GM12865 (cell line): ENCODE measurements at regions not wholly inside any gene's neighbourhood (a gene's known extent, or its start where the extent isn't known, plus 50 kb on each side); places are given as distances from the start of the nearest gene placed in this dataset.
"Not testable (repeated sequence)": the region's sequence is repeated elsewhere in the genome, so short reads cannot be mapped to it uniquely, and the experiment has no call there.

Experiments used
- DNase-seq: peaks from one replicate; pipeline ENCODE4 v3.0.0; 2010; ENCODE audit warnings: low read depth
- H3K4me3 ChIP-seq: 2 replicates; pipeline ENCODE4 v1.5.1; 2011; ENCODE audit warnings: mild to moderate bottlenecking, low read depth, low read length, control low read depth
- TF ChIP-seq, protein P1 (sequence below): IDR thresholded peaks from 2 replicates; pipeline ENCODE4 v1.5.1; 2011; ENCODE audit warnings: low read length, control low read depth, low read depth, inconsistent platforms; ENCODE audit not compliant: insufficient read depth; ENCODE audit errors: missing control alignments

DNA sequence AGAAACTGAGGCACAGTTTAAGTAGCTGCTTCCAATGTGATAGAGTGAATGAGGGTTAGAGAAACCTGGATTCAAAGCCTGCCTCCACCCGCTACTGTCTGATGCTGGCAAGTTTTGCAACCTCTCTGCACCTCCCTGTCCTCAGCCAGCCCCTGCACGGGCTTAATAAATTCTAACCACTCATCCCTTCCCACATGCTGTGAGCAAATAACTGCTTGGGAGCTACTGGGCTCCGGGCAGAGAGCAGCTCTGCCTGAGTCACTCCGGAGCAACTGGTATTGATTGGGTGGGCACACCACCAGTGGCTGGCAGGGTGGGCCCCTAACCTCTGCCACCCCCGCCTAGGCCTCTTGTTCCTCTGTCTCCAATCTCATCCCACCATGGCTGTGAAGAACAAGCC, 104.3 kb upstream of the SYT13 start:
- no peak overlapping the region for H3K4me3 ChIP-seq
- TF ChIP-seq, protein P1, sequence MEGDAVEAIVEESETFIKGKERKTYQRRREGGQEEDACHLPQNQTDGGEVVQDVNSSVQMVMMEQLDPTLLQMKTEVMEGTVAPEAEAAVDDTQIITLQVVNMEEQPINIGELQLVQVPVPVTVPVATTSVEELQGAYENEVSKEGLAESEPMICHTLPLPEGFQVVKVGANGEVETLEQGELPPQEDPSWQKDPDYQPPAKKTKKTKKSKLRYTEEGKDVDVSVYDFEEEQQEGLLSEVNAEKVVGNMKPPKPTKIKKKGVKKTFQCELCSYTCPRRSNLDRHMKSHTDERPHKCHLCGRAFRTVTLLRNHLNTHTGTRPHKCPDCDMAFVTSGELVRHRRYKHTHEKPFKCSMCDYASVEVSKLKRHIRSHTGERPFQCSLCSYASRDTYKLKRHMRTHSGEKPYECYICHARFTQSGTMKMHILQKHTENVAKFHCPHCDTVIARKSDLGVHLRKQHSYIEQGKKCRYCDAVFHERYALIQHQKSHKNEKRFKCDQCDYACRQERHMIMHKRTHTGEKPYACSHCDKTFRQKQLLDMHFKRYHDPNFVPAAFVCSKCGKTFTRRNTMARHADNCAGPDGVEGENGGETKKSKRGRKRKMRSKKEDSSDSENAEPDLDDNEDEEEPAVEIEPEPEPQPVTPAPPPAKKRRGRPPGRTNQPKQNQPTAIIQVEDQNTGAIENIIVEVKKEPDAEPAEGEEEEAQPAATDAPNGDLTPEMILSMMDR = no peak
- no peak for DNase-seq

DNA sequence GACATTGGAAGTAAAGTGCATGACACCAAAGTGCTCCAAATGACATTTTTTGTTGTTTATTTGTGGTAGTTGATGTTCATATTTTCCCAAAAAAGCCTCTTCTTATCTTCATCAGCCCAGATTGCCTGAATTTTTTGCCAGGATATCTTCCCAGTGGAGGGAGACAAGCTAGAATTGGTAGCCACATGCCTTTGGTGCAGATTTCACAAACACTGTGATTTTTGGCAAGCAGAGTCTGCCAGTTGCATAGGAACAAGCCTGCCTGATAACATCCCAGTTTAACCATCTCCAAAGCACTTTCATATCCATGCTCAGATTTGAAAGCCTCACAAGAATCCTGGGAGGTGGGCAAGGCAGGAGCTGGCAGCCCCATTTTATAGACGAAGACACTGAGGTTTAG, 102.3 kb upstream of the SYT13 start:
- TF ChIP-seq, protein P1 = no peak
- no peak for DNase-seq
- no peak overlapping the region for H3K4me3 ChIP-seq

DNA sequence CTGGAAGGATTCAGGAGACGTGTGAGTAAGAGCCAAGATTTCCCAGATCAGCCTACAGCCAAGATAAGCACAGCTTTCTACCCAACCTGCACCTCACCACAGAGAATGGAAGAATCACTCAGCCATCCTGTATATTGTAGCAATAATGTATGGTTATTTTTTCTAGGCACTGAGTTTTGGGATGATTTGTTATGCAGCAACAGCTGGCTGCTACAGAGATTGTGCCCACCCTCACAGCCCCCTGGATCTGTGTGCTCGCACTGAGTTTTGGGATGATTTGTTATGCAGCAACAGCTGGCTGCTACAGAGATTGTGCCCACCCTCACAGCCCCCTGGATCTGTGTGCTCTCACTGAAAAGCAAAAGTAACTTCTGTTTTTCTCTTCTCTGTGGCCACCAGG, 101.7 kb upstream of the SYT13 start:
- not testable (repeated sequence) for DNase-seq, H3K4me3 ChIP-seq

DNA sequence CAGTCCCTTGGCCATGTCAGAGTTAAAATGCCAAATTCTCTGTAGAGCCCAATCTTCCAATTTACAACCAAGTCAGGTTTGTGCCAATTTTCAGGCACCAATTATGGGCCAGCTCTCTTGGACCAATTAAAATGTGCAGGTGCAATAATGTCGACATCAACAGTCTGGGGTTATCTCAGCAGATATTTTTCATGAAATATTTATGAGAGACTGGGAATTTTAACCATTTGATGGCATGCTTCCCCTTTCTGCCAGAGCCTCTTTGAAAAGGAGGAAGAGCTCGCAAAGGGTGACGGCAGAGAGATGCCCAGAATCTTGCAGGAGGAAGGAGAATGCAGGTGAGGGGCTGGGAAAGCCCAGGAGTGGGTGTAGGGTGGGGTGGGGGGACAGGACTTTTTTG, 100.8 kb upstream of the SYT13 start:
- TF ChIP-seq, protein P1 = no peak
- no peak for DNase-seq
- no peak overlapping the region for H3K4me3 ChIP-seq

DNA sequence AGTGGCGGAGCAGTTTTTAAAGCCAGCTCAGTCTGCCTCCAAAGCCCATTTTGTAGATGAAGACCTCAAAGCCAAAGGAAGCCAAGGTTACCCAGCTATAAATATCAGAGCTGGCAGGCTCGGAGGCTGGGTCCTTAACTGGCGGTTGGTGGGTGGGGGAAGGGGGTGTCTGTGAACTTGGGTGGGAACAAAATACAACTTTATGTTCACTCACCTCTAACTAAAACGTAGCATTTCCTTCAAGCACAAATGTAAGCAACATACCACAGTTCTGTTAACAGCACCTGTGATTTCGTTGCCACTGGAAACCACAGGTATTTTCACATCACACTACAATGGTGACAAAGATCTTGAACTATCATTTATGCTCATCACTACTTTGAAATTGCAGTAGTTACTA, 99.7 kb upstream of the SYT13 start:
- TF ChIP-seq, protein P1 = no peak
- no peak overlapping the region for H3K4me3 ChIP-seq
- DNase-seq = no peak

DNA sequence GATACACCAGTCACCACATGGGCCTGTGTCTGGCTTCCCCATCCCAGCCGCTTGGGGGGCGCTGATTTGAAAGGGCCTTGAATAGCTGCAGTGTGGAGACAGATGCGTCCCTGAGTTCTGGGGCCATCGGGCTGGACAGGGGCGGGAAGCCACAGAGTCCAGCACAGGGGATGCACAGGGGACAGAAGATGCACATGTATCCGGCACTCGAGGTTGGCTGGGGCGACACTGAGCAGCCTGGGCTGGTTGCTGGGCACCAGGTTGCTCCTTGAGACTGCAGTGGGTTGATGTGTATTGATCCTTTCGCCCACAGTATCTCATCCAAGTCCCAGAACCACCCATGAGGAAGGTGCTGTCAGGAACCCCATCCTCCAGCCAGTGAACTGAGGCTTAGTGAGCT, 99.3 kb upstream of the SYT13 start:
- no peak overlapping the region for H3K4me3 ChIP-seq
- no peak for DNase-seq
- TF ChIP-seq, protein P1 = no peak

DNA sequence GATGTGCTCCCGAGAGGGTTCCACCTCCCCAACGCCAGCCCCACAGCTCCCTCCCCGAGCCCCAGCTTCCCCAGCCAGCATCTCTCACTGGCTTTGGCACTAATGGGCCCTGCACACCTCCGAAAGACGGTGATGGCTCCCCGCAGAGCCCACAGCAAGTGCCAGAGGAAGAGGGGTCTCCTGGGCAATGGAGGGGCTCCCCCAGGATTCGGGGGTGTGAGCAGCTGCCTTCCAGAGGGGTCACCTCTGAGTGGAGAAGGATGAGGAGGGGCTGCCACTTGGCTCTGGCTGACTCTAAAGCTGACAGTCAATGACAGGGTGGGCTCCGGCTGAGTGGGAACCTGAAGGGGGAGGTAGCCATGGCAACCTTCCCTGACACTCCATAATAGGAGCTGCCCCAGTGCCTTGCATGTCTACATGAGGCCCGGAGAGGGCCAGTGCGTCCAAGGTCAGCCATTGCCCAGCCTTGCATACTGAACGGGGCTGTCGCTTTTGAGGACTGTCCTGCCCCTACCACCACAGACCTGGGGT, 98.6 kb upstream of the SYT13 start:
- DNase-seq = no peak
- TF ChIP-seq, protein P1 = no peak
- H3K4me3 ChIP-seq = no peak overlapping the region
